Prostate gland (tissue), 2 donors: ENCODE measurements at regions not wholly inside any gene's neighbourhood (a gene's known extent, or its start where the extent isn't known, plus 50 kb on each side); places are given as distances from the start of the nearest gene placed in this dataset.

Experiments used
- POLR2A ChIP-seq: fragments of 450-650 bp; IDR thresholded peaks from one replicate; pipeline ENCODE4 v1.6.1; 2016; ENCODE audit warnings: antibody characterized with exemption, mild to moderate bottlenecking
- TF ChIP-seq, protein P1 (sequence below), 4 experiments: fragments of 200-600 bp in 2 of 4; fragments of 450-650 bp in 2 of 4; sonication (generic) in 2 of 4; IDR thresholded peaks; 1 replicate in 3 of 4; 2 replicates in 1 of 4; pipeline ENCODE4 v1.5.1; 2016 to 2019; ENCODE audit warnings: antibody characterized with exemption in 4 of 4, mild to moderate bottlenecking in 2 of 4, moderate library complexity in 2 of 4

DNA sequence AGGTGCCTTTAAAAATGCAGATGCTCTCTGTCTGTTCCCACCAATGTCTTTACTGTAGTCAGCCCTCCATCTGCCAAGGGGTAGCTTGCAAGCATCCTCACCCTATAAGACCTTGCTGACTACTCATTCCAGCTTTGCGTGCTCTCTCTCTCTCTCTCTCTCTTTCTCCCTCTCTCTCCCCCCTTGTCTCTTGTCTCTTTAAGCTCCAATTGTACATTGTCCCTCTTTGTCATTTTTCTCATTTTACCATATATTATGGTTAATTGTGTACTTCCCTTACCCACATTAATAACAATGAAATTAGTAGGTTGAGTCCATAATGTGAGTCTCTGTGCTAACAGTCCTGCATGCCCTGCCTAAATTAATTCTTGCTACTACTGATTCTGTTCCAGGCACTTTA, 350.2 kb upstream of the CDH4 start:
- TF ChIP-seq POLR2A = no peak
- TF ChIP-seq, protein P1, sequence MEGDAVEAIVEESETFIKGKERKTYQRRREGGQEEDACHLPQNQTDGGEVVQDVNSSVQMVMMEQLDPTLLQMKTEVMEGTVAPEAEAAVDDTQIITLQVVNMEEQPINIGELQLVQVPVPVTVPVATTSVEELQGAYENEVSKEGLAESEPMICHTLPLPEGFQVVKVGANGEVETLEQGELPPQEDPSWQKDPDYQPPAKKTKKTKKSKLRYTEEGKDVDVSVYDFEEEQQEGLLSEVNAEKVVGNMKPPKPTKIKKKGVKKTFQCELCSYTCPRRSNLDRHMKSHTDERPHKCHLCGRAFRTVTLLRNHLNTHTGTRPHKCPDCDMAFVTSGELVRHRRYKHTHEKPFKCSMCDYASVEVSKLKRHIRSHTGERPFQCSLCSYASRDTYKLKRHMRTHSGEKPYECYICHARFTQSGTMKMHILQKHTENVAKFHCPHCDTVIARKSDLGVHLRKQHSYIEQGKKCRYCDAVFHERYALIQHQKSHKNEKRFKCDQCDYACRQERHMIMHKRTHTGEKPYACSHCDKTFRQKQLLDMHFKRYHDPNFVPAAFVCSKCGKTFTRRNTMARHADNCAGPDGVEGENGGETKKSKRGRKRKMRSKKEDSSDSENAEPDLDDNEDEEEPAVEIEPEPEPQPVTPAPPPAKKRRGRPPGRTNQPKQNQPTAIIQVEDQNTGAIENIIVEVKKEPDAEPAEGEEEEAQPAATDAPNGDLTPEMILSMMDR (IDR thresholded peaks at IDR 0.05) = no peak
